ENCODE measurements at regions not wholly inside any gene's neighbourhood (a gene's known extent, or its start where the extent isn't known, plus 50 kb on each side); places are given as distances from the start of the nearest gene placed in this dataset.

DNA sequence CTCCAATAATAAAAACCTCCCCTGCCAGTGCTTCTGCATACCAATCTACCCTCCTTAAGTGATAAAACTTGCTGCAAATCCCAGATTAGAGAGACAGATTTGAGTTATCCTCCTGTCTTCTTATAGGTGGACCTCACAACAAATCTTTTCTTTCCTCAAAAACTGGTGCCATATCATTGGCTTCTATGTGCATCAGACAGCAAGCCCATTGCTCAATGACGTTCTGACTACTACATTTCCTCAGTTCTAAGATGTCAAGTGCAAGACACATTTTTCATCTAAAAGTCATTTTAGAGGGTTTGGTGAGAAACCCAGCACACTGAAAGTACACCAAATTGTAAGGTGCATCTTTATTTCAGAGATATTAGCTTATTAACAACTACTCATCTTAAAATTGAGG lies 107.8 kb upstream of the VAV3 start:
- Histone ChIP-seq H3K36me3 (ENCODE audit: insufficient read depth, low read length) (no peaks in the 10 kb centered on the region), H3F3A (ENCODE audit: insufficient read depth, low read length, poor library complexity, severe bottlenecking) (no peaks in the 10 kb centered on the region), H3K4me2 (ENCODE audit: low read length) (no peak overlapping the region), H3K27ac (ENCODE audit: low read length) (no peak overlapping the region), H3K9ac (ENCODE audit: low read length) (no peak overlapping the region), H3K4me3 (ENCODE audit: low read length) (no peak overlapping the region), H3K9me2 (ENCODE audit: insufficient read depth, low read length) (no peaks in the 10 kb centered on the region), H3K79me2 (replicated peaks; ENCODE audit: insufficient read depth, low read length) (no peaks in the 10 kb centered on the region), H4K20me1 (ENCODE audit: insufficient read depth) (no peaks in the 10 kb centered on the region), H3K9me3 (ENCODE audit: low read length) (no peaks in the 10 kb centered on the region), H3K27me3 (ENCODE audit: insufficient read depth, low read depth, low read length) (no peaks in the 10 kb centered on the region), H2AFZ (ENCODE audit: low read depth, low read length) (no peak overlapping the region)
- TF ChIP-seq SMC3 (conservative IDR thresholded peaks at IDR 0.05; ENCODE audit: poor library complexity): no peak
- TF ChIP-seq MXI1 (conservative IDR thresholded peaks at IDR 0.05; ENCODE audit: poor library complexity, severe bottlenecking): no peak
- TF ChIP-seq EZH2 (IDR thresholded peaks at IDR 0.05; ENCODE audit: borderline replicate concordance, insufficient read depth, low read length, poor library complexity, severe bottlenecking): no peak
- TF ChIP-seq, protein P1, sequence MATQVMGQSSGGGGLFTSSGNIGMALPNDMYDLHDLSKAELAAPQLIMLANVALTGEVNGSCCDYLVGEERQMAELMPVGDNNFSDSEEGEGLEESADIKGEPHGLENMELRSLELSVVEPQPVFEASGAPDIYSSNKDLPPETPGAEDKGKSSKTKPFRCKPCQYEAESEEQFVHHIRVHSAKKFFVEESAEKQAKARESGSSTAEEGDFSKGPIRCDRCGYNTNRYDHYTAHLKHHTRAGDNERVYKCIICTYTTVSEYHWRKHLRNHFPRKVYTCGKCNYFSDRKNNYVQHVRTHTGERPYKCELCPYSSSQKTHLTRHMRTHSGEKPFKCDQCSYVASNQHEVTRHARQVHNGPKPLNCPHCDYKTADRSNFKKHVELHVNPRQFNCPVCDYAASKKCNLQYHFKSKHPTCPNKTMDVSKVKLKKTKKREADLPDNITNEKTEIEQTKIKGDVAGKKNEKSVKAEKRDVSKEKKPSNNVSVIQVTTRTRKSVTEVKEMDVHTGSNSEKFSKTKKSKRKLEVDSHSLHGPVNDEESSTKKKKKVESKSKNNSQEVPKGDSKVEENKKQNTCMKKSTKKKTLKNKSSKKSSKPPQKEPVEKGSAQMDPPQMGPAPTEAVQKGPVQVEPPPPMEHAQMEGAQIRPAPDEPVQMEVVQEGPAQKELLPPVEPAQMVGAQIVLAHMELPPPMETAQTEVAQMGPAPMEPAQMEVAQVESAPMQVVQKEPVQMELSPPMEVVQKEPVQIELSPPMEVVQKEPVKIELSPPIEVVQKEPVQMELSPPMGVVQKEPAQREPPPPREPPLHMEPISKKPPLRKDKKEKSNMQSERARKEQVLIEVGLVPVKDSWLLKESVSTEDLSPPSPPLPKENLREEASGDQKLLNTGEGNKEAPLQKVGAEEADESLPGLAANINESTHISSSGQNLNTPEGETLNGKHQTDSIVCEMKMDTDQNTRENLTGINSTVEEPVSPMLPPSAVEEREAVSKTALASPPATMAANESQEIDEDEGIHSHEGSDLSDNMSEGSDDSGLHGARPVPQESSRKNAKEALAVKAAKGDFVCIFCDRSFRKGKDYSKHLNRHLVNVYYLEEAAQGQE (IDR thresholded peaks at IDR 0.05; ENCODE audit: borderline replicate concordance): no peak
- TF ChIP-seq, protein P2, sequence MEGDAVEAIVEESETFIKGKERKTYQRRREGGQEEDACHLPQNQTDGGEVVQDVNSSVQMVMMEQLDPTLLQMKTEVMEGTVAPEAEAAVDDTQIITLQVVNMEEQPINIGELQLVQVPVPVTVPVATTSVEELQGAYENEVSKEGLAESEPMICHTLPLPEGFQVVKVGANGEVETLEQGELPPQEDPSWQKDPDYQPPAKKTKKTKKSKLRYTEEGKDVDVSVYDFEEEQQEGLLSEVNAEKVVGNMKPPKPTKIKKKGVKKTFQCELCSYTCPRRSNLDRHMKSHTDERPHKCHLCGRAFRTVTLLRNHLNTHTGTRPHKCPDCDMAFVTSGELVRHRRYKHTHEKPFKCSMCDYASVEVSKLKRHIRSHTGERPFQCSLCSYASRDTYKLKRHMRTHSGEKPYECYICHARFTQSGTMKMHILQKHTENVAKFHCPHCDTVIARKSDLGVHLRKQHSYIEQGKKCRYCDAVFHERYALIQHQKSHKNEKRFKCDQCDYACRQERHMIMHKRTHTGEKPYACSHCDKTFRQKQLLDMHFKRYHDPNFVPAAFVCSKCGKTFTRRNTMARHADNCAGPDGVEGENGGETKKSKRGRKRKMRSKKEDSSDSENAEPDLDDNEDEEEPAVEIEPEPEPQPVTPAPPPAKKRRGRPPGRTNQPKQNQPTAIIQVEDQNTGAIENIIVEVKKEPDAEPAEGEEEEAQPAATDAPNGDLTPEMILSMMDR (IDR thresholded peaks at IDR 0.05; ENCODE audit: poor library complexity, severe bottlenecking): no peak
- no peak for TF ChIP-seq RAD21 (conservative IDR thresholded peaks at IDR 0.05)
- no peak for TF ChIP-seq POLR2AphosphoS5 (IDR thresholded peaks at IDR 0.05)
- no peak for TF ChIP-seq EP300 (conservative IDR thresholded peaks at IDR 0.05; ENCODE audit: poor library complexity, severe bottlenecking)
- no peak for TF ChIP-seq TAF1 (IDR thresholded peaks at IDR 0.05; ENCODE audit: low read depth)

DNA sequence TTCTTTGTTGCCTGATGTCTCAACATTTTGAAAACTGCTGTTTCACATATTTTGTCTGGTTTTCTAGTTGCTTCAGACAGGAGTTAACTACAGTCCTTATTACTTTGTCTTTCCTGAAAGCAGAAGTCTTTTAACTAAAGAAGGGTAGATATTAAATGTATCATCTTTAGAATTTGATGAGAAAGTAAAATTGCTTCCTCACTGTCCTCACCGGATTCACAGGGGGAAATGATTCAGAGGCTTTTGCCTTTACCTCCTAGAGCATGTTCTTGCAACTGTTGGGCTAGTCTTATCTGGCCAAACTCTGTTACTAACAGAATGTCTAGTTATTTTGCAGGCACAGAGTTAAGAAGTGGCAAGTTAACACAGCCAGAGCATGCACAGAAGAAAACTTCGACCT lies 107.2 kb upstream of the VAV3 start:
- Histone ChIP-seq H3K9me3 (ENCODE audit: low read length) (no peaks in the 10 kb centered on the region), H3F3A (ENCODE audit: insufficient read depth, low read length, poor library complexity, severe bottlenecking) (no peaks in the 10 kb centered on the region), H3K27me3 (ENCODE audit: insufficient read depth, low read depth, low read length) (no peaks in the 10 kb centered on the region), H3K27ac (ENCODE audit: low read length) (no peak overlapping the region), H3K36me3 (ENCODE audit: insufficient read depth, low read length) (no peaks in the 10 kb centered on the region), H3K4me3 (ENCODE audit: low read length) (no peak overlapping the region), H3K9me2 (ENCODE audit: insufficient read depth, low read length) (no peaks in the 10 kb centered on the region), H3K9ac (ENCODE audit: low read length) (no peak overlapping the region), H3K79me2 (replicated peaks; ENCODE audit: insufficient read depth, low read length) (no peaks in the 10 kb centered on the region), H2AFZ (ENCODE audit: low read depth, low read length) (no peak overlapping the region), H3K4me2 (ENCODE audit: low read length) (no peak overlapping the region), H4K20me1 (ENCODE audit: insufficient read depth) (no peaks in the 10 kb centered on the region)
- TF ChIP-seq TAF1 (IDR thresholded peaks at IDR 0.05; ENCODE audit: low read depth): no peak
- no peak for TF ChIP-seq MXI1 (conservative IDR thresholded peaks at IDR 0.05; ENCODE audit: poor library complexity, severe bottlenecking)
- TF ChIP-seq, protein P1 (IDR thresholded peaks at IDR 0.05; ENCODE audit: borderline replicate concordance): no peak
- TF ChIP-seq EZH2 (IDR thresholded peaks at IDR 0.05; ENCODE audit: borderline replicate concordance, insufficient read depth, low read length, poor library complexity, severe bottlenecking): no peak
- TF ChIP-seq, protein P2 (IDR thresholded peaks at IDR 0.05; ENCODE audit: poor library complexity, severe bottlenecking): no peak
- TF ChIP-seq EP300 (conservative IDR thresholded peaks at IDR 0.05; ENCODE audit: poor library complexity, severe bottlenecking): no peak
- no peak for TF ChIP-seq SMC3 (conservative IDR thresholded peaks at IDR 0.05; ENCODE audit: poor library complexity)
- no peak for TF ChIP-seq POLR2AphosphoS5 (IDR thresholded peaks at IDR 0.05)
- no peak for TF ChIP-seq RAD21 (conservative IDR thresholded peaks at IDR 0.05)
